Left hindlimb (tissue), 1 donor: ENCODE measurements at regions not wholly inside any gene's neighbourhood (a gene's known extent, or its start where the extent isn't known, plus 50 kb on each side); places are given as distances from the start of the nearest gene placed in this dataset.
"Not testable (repeated sequence)": the region's sequence is repeated elsewhere in the genome, so short reads cannot be mapped to it uniquely, and the experiment has no call there.

Source experiments
- DNase-seq: peaks from one replicate; pipeline ENCODE4 v3.0.0-alpha.2; 2018

GRCh38 chr6:163705923-163706322 lies 291.4 kb downstream of the QKI start:
- no peak for DNase-seq

GRCh38 chr6:163702736-163703135 lies 288.2 kb downstream of the QKI start:
- DNase-seq: no peak

DNA sequence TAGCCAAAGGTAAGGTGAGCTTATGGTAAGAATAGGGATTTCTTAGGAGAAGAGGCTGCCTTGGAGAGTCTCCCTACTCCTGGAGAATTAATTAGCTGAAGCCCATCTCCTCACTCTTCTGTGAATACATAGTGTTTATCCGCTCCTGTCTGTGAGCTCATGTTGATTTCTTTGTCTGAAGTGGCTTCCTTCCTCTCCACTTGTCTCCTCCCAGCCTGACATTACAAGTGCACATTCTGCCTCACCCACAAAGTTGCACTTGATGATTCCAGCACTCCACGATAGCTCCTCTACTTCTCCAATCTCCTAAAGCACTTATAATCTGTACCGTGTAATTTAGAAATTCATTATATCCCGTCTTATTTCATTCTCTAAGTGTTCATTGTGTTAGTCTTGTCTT lies 287.2 kb downstream of the QKI start:
- no peak for DNase-seq

GRCh38 chr6:163698086-163698485 lies 283.6 kb downstream of the QKI start:
- DNase-seq: no peak

GRCh38 chr6:163696311-163696710 lies 281.8 kb downstream of the QKI start:
- not testable (repeated sequence) for DNase-seq

DNA sequence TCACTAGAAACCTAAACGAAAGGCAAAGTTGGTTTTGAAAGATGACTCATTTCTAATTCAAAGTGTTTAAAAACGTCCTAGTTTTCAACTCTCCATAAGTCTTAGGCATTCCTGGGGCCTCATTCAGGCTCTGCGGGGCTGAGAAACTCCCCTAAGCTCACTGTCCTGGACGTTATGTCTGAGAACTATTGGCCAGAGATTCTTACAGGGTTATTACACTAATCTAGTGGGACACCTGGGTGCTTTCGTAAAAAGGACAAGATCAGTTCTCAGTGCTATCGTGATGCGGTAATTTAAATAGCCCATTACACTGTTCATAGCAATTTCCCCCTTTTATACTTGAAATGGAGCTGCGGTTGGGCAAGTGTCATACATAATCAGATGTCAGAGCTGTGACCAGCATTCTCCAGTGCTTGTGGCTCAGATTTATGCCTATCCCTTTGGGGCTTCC lies 280.9 kb downstream of the QKI start:
- DNase-seq: no peak

GRCh38 chr6:163694988-163695398 lies 280.5 kb downstream of the QKI start:
- no peak for DNase-seq

- no peak for DNase-seq
These were observed 279.6 kb downstream of the QKI start for GRCh38 chr6:163694072-163694471.

GRCh38 chr6:163691049-163691448 lies 276.5 kb downstream of the QKI start:
- no peak for DNase-seq

GRCh38 chr6:163688739-163689362 lies 274.3 kb downstream of the QKI start:
- no peak for DNase-seq

DNA sequence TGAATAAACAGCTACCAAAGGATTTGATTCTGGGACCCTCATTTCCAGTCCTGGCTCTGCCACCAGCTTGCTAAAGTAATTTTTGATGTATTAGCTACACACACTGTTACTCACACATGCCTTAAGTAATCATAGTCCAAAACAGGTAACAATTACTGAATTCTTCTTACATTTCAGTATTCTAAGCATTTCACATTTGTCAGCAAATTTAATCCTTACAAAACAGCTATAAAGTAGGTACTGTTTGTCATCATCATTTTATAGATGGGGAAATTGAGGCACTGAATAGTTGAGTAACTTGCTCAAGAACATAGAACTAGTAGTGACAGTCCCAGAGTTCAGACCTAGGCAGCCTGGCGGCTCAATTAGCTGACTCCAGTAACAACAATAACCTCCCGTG lies 272.6 kb downstream of the QKI start:
- DNase-seq: no peak

- DNase-seq: no peak
These were observed 271.8 kb downstream of the QKI start for GRCh38 chr6:163686301-163686700.

GRCh38 chr6:163683105-163683622 lies 268.6 kb downstream of the QKI start:
- no peak for DNase-seq

DNA sequence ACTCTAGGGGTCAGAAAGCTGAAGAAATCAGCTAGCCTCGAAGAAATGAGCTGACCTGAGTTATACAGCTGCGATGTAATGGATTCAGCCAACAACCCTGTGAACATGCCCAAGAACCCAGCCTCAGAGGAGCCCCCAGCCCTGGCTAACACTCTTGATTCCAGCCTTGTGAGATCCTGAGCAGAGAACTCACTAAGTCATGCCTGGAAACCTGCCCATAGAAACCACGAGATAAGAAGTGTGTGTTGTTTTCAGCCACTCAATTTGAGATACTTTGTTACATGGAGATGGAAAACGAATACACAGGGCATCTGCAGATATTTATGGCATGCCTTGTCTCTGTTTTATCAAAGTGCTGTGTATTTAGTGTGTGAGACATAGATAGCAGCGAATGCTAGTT lies 265.2 kb downstream of the QKI start:
- no peak for DNase-seq

DNA sequence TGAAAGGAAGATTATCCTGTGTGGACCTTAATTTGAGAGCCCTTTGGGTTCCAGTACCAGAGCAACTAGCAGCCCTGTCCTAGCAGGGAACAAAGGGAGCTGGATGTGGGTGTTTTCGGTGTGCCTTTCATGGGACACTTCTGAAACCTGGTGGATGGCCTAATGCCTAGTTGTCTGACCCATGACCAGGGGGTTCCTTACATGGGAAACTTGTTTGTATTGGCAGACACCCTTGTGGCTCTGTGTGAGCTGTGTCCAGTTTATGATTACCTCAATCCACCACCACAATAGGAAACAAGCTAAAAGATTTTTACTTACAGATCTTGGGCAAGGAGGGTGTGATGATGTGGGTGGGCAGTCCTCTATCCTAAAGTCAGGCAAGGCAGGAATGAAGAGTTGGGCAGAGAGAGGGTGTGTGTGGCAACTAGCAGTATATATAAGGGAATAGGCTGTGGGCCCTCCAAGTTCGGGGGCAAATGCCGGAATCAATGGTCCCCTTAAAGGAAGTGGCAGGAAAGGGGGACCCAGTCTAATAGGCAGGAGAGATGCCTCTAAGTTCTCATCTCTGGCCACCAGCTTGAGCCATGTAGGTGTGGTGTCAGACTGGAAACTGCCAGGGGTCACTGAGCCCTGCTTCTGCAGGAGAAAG lies 264.6 kb downstream of the QKI start:
- DNase-seq: no peak

DNA sequence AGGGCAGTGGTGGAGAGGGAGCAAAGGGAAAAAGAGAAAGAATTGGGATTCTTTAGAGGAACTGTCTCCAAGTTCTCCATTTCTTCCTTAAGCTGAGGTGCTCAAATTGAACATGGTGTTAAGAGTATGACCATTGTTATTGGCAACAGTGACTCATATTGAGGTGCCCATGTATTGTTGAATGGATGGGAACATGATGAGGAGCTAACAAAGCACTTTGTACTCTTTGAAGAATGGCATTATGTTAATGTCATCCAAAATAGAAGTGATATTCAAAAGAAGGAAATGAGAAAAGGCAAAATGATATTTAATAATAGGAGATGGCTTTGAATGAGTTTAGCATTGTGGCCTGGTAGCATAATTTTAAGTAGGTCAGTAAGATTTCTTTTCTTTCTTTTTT lies 261.1 kb downstream of the QKI start:
- no peak for DNase-seq

DNA sequence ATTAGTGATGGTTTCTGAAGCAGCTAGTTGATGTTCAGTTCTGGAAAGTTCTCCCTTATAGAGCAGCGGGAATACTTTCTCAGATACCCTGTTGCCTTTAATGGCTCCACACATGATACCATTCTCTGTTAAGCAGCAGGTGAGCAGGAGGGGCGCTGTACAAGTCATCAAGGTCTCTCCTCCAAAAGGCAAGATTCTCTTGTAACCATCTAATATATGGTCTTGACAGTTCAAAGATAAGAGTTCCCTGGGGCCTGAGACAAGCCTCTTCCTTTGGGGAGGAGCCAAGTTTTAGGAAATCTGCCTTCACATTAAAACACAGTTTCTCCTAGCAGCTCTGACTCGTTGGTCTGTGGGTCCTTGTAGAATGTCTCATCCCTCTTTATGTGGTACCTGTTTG lies 258.2 kb downstream of the QKI start:
- no peak for DNase-seq

DNA sequence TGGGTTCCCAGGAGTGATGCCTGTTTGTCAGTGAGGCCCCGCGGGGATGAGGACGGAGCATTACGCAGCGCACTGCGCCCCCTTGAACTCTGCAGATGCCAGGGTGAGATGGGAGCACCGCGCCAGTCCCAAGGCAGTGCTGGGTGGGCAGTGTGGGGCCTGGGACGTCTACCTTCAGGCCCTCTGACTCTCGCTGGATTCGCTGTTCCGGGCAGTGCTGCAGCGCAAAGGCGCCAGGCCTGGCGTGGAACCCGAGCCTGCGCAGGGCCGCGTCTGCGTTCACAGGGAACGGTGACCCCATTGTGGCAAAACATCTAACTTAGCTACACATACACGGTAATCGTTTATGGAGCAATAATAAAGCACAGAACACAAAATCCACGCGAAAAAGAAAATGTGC lies 257.3 kb downstream of the QKI start:
- DNase-seq: no peak

- DNase-seq: no peak
These were observed 256.8 kb downstream of the QKI start for GRCh38 chr6:163671355-163671754.

- DNase-seq: no peak
These were observed 255.8 kb downstream of the QKI start for GRCh38 chr6:163670336-163670735.

- DNase-seq: no peak
These were observed 253.5 kb downstream of the QKI start for GRCh38 chr6:163668061-163668426.

DNA sequence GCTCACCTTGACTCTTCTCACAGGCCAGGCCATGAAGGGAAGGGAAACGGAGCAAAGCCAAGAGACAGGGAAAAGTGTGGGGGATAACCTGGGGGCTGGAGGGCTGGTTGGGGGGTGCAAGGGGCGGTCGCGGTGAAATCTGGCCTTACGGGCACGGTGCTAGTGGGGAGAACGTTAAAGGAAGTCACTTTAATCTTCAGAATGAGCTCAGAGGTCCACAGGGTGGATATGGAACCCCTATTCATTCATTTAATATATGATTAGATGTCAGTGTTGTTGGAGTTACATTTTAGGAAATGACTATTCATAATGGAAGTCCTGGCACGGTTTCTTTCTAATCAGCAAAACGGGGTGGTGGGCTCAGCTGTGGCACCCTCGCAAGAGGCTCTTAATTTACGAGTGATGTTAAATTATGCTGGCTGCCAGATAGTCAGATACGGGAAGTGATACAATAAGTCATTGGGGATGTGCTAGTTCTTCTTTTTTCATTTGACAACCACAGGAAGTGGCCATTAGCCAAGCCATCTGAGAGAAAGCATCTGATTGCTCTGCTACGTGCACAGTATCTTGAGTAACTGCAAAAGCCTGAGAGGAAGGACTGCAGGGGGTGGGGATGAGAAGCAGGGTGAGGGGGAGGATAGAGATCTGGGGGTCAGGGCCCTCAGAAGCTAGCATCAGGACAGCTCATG lies 253.0 kb downstream of the QKI start:
- peak; percentile 48 for DNase-seq

DNA sequence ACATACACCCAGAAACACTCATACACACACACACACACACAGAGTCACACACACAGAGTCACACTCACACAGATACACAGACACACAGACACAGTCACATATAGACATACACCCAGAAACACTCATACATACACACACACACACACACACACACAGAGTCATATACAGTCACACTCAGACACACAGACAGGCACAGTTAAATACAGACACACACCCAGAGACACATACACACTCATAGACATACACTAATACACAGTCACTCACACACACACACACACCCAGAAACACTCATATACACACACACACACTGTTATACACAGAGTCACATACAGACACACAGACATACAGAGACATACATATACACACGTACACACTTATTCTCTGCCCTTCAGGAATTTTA lies 250.9 kb downstream of the QKI start:
- no peak for DNase-seq

GRCh38 chr6:163663575-163663974 lies 249.1 kb downstream of the QKI start:
- no peak for DNase-seq
